22Rv1 (cell line): ENCODE measurements at regions not wholly inside any gene's neighbourhood (a gene's known extent, or its start where the extent isn't known, plus 50 kb on each side); places are given as distances from the start of the nearest gene placed in this dataset.

Source experiments
- H3K27ac ChIP-seq: fragments of 450-650 bp; 2 replicates; pipeline ENCODE4 v1.5.1; 2017
- ZFX ChIP-seq: fragments of 450-650 bp; IDR thresholded peaks from 2 replicates; pipeline ENCODE4 v1.6.1; 2017; ENCODE audit warnings: antibody characterized with exemption, borderline replicate concordance
- TF ChIP-seq, protein P1 (sequence below): fragments of 450-650 bp; IDR thresholded peaks from 2 replicates; pipeline ENCODE4 v1.5.1; 2017; ENCODE audit warnings: mild to moderate bottlenecking

- no peak for TF ChIP-seq ZFX
- TF ChIP-seq, protein P1, sequence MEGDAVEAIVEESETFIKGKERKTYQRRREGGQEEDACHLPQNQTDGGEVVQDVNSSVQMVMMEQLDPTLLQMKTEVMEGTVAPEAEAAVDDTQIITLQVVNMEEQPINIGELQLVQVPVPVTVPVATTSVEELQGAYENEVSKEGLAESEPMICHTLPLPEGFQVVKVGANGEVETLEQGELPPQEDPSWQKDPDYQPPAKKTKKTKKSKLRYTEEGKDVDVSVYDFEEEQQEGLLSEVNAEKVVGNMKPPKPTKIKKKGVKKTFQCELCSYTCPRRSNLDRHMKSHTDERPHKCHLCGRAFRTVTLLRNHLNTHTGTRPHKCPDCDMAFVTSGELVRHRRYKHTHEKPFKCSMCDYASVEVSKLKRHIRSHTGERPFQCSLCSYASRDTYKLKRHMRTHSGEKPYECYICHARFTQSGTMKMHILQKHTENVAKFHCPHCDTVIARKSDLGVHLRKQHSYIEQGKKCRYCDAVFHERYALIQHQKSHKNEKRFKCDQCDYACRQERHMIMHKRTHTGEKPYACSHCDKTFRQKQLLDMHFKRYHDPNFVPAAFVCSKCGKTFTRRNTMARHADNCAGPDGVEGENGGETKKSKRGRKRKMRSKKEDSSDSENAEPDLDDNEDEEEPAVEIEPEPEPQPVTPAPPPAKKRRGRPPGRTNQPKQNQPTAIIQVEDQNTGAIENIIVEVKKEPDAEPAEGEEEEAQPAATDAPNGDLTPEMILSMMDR = no peak
- H3K27ac ChIP-seq = no peak overlapping the region
Measured at GRCh38 chr7:45416846-45417245, 157.3 kb upstream of the ADCY1 start.

DNA sequence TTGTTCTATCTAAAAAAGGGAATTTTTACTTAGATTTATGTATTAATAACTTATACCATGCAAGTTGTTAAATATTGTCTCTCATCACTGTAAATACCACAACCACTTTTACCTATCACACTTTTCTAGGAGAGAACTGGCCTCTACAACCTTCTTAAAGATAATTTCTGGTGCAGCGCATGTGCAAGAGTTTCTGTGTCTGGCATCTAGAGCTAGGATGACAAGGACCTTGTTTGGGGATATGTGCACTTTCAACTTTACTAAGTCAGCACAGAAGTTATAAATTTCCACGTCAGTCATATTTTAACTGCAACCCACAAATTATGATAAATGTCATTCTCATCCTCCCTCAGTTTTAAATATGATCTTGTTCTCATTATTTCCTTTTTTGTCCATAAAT is 156.9 kb upstream of the ADCY1 start:
- no peak for TF ChIP-seq ZFX
- TF ChIP-seq, protein P1 = no peak
- no peak overlapping the region for H3K27ac ChIP-seq

DNA sequence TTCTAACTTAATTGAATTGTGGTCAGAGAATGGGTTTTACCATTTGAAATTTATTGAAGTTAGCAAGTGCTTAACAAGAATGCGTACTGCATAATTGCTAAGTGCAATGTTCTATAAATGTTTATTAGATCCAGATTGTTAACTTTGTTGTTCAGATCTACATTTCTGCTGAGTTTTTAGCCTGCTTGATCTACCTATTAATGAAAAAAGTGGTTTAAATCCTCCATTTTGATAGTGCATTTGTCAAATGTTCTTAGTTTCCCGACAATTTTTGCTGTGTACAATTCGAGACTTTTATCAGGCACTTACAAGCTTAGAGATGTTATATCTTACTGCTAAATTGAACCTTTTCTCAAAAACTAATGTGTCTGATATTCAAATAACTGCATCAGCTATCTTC is 156.4 kb upstream of the ADCY1 start:
- no peak for TF ChIP-seq ZFX
- TF ChIP-seq, protein P1 = no peak
- no peak overlapping the region for H3K27ac ChIP-seq

DNA sequence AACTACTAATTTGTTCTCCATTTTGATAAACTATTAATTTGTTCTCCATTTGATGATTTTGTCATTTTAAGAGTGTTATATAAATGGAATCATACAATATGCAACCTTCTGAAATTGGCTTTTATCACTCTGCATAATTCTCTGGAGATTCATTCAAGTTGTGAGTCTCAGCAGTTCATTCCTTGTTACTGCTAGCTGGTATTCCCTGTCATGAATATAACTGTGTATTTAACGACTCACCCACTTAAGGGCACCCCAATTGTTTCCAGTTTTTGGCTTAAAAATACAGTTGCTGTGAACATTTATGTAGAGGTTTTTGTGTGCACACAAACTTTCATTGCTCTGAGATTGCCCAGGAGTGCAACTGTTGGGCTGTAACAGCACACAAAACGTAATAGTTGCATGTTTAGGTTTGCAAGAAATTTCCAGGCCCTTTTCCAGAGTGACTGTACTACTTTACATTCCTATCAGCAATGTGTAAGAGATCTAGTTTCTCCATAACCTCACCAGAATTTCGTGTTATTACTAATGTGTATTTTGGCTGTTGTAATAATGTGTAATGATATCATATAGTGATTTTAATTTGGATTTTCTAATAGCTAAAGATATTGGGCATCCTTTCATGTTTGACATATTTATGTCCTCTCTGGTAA is 153.2 kb upstream of the ADCY1 start:
- H3K27ac ChIP-seq = no peak overlapping the region
- TF ChIP-seq ZFX = no peak
- TF ChIP-seq, protein P1 = no peak

GRCh38 chr7:45421806-45422205 is 152.4 kb upstream of the ADCY1 start:
- H3K27ac ChIP-seq = no peak overlapping the region
- TF ChIP-seq, protein P1 = no peak
- no peak for TF ChIP-seq ZFX

DNA sequence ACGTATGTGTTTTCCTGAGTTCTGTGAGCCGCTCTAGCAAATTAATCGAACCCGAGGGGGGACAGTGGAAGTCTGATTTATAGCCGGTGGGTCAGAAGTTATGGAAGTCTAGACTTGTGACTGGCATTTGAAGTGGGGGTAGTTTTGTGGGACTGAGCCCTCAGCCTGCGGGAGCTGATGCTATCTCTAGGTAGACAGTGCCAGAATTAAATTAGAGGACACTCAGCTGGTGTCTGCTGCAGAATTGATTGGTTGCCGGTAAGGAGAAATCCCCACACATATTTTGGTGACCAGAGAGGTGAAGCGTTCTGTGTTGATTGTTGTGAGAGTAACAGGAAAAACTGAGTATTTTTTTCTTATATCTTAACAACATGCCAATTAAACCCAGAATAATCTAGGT is 143.8 kb upstream of the ADCY1 start:
- no peak overlapping the region for H3K27ac ChIP-seq
- TF ChIP-seq, protein P1 = no peak
- no peak for TF ChIP-seq ZFX

DNA sequence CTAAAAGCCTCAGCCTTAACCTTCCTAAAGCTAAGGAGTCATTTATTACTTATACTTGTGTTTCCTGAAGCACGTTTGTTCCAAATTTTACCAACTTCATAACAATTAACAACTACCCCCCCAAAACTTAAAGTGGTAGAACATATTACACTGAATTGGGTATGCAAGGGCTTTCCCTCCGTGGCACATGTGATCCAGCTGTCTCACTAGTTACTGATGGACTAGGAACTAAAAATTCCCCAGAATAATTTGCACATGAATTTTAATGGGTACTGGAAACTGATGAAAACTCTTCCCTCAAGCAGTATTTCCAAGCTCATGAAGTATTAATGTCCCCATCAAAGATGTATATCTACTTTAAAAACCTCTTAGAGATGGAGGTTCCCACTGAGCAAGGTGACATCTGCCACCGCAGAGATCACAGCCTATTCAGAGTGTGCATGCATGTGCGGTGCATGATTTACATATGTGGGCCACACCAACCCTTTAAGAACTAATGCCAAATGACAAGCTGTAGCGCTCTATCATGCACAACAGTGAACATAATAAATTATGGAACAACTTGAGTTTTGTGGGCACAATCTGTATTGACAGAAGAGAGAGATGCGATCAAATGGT is 139.9 kb upstream of the ADCY1 start:
- no peak overlapping the region for H3K27ac ChIP-seq
- TF ChIP-seq ZFX = no peak
- TF ChIP-seq, protein P1 = no peak
